ENCODE measurements at regions not wholly inside any gene's neighbourhood (a gene's known extent, or its start where the extent isn't known, plus 50 kb on each side); places are given as distances from the start of the nearest gene placed in this dataset.
"Not testable (repeated sequence)": the region's sequence is repeated elsewhere in the genome, so short reads cannot be mapped to it uniquely, and the experiment has no call there.

GRCh38 chr14:43014338-43014737 lies 1407.7 kb downstream of the LRFN5 start:
- DNase-seq = no peak

- DNase-seq = no peak
Observed at GRCh38 chr14:43012817-43013216, 1406.1 kb downstream of the LRFN5 start.

- DNase-seq = no peak
Observed at GRCh38 chr14:43005807-43006206, 1399.1 kb downstream of the LRFN5 start.

GRCh38 chr14:43003845-43004244 lies 1397.2 kb downstream of the LRFN5 start:
- peak; percentile 21 for DNase-seq

- no peak for DNase-seq
Observed at GRCh38 chr14:43001731-43002130, 1395.1 kb downstream of the LRFN5 start.

- DNase-seq = no peak
Observed at GRCh38 chr14:42994051-42994736, 1387.5 kb downstream of the LRFN5 start.

GRCh38 chr14:42992930-42993329 lies 1386.3 kb downstream of the LRFN5 start:
- no peak for DNase-seq

GRCh38 chr14:42980419-42980818 lies 1373.7 kb downstream of the LRFN5 start:
- DNase-seq = no peak

GRCh38 chr14:42973171-42973570 lies 1366.5 kb downstream of the LRFN5 start:
- not testable (repeated sequence) for DNase-seq

- DNase-seq = no peak
Observed at GRCh38 chr14:42965512-42965911, 1358.8 kb downstream of the LRFN5 start.

GRCh38 chr14:42961509-42961908 lies 1354.8 kb downstream of the LRFN5 start:
- no peak for DNase-seq

GRCh38 chr14:42950363-42950762 lies 1343.7 kb downstream of the LRFN5 start:
- DNase-seq = no peak

- no peak for DNase-seq
Observed at GRCh38 chr14:42947991-42948390, 1341.3 kb downstream of the LRFN5 start.

GRCh38 chr14:42944284-42944683 lies 1337.6 kb downstream of the LRFN5 start:
- no peak for DNase-seq

GRCh38 chr14:42931308-42931707 lies 1324.6 kb downstream of the LRFN5 start:
- no peak for DNase-seq

GRCh38 chr14:42929806-42930480 lies 1323.3 kb downstream of the LRFN5 start:
- DNase-seq = no peak

- no peak for DNase-seq
Observed at GRCh38 chr14:42927313-42927712, 1320.6 kb downstream of the LRFN5 start.

GRCh38 chr14:42921901-42922300 lies 1315.2 kb downstream of the LRFN5 start:
- DNase-seq = no peak

- no peak for DNase-seq
Observed at GRCh38 chr14:42918615-42919014, 1311.9 kb downstream of the LRFN5 start.

GRCh38 chr14:42911642-42912041 lies 1305.0 kb downstream of the LRFN5 start:
- no peak for DNase-seq

GRCh38 chr14:42909659-42910058 lies 1303.0 kb downstream of the LRFN5 start:
- DNase-seq = no peak

- DNase-seq = no peak
Observed at GRCh38 chr14:42893183-42893582, 1286.5 kb downstream of the LRFN5 start.

GRCh38 chr14:42884100-42884499 lies 1277.4 kb downstream of the LRFN5 start:
- DNase-seq = no peak

- no peak for DNase-seq
Observed at GRCh38 chr14:42877716-42878115, 1271.0 kb downstream of the LRFN5 start.

GRCh38 chr14:42872786-42873185 lies 1266.1 kb downstream of the LRFN5 start:
- no peak for DNase-seq
